Trophoblast cell (in vitro differentiated cells and primary cell): ENCODE measurements at regions not wholly inside any gene's neighbourhood (a gene's known extent, or its start where the extent isn't known, plus 50 kb on each side); places are given as distances from the start of the nearest gene placed in this dataset.

ENCODE experiments used
- DNase-seq, 2 donors: peaks; one replicate each; pipeline ENCODE4 v3.0.0-alpha.2; 2016
- H2AFZ ChIP-seq: 2 replicates; pipeline ENCODE4 v1.6.1; 2013; ENCODE audit warnings: low read length, moderate library complexity, mild to moderate bottlenecking; ENCODE audit not compliant: insufficient read depth, poor library complexity
- H2AK5ac ChIP-seq: 2 replicates; pipeline ENCODE4 v1.6.1; 2013; ENCODE audit warnings: mild to moderate bottlenecking, low read length
- H2BK120ac ChIP-seq: 2 replicates; pipeline ENCODE4 v1.6.1; 2013; ENCODE audit warnings: low read length, mild to moderate bottlenecking, moderate library complexity; ENCODE audit not compliant: insufficient read depth, poor library complexity
- H2BK12ac ChIP-seq: 2 replicates; pipeline ENCODE4 v1.6.1; 2013; ENCODE audit warnings: mild to moderate bottlenecking, low read length, moderate library complexity
- H2BK5ac ChIP-seq: 2 replicates; pipeline ENCODE4 v1.6.1; 2013; ENCODE audit warnings: low read length, low read depth, moderate library complexity, mild to moderate bottlenecking; ENCODE audit not compliant: poor library complexity
- H3K14ac ChIP-seq: 2 replicates; pipeline ENCODE4 v1.6.1; 2013; ENCODE audit warnings: mild to moderate bottlenecking, low read length
- H3K18ac ChIP-seq: 2 replicates; pipeline ENCODE4 v1.6.1; 2013; ENCODE audit warnings: mild to moderate bottlenecking, low read length
- H3K23ac ChIP-seq: 2 replicates; pipeline ENCODE4 v1.6.1; 2013; ENCODE audit warnings: low read length
- H3K27ac ChIP-seq: 2 replicates; pipeline ENCODE4 v1.5.1; 2013; ENCODE audit warnings: low read depth, mild to moderate bottlenecking, inconsistent platforms, low read length, moderate library complexity
- H3K27me3 ChIP-seq: 2 replicates; pipeline ENCODE4 v1.6.1; 2013; ENCODE audit warnings: inconsistent platforms, mild to moderate bottlenecking, low read length, moderate library complexity; ENCODE audit not compliant: insufficient read depth
- H3K36me3 ChIP-seq, 2 experiments: 1 replicate in 1 of 2; 2 replicates in 1 of 2; pipeline ENCODE4 v1.6.1; 2013; ENCODE audit warnings: low read length in 2 of 2, mild to moderate bottlenecking in 2 of 2, moderate library complexity in 1 of 2; ENCODE audit not compliant: insufficient read depth in 2 of 2, control insufficient read depth in 1 of 2
- H3K4ac ChIP-seq: 2 replicates; pipeline ENCODE4 v1.6.1; 2013; ENCODE audit warnings: low read depth, mild to moderate bottlenecking, low read length, moderate library complexity
- H3K4me1 ChIP-seq, 2 experiments: 1 replicate in 1 of 2; 2 replicates in 1 of 2; pipeline ENCODE4 v1.6.1; 2013; ENCODE audit warnings: low read length in 2 of 2, mild to moderate bottlenecking in 2 of 2, moderate library complexity in 1 of 2; ENCODE audit not compliant: insufficient read depth in 2 of 2, control insufficient read depth in 1 of 2
- H3K4me2 ChIP-seq: 2 replicates; pipeline ENCODE4 v1.6.1; 2013; ENCODE audit warnings: inconsistent platforms, mild to moderate bottlenecking, low read length, moderate library complexity
- H3K4me3 ChIP-seq: 2 replicates; pipeline ENCODE4 v1.5.1; 2013; ENCODE audit warnings: mild to moderate bottlenecking, low read depth, low read length, inconsistent platforms
- H3K79me1 ChIP-seq: one replicate; pipeline ENCODE4 v1.6.1; 2013; ENCODE audit warnings: low read length
- H3K79me2 ChIP-seq: 2 replicates; pipeline ENCODE4 v1.6.1; 2013; ENCODE audit warnings: low read length, mild to moderate bottlenecking; ENCODE audit not compliant: control insufficient read depth, insufficient read depth, poor library complexity
- H3K9ac ChIP-seq: 2 replicates; pipeline ENCODE4 v1.6.1; 2013; ENCODE audit warnings: mild to moderate bottlenecking, low read length
- H3K9me3 ChIP-seq: 2 replicates; pipeline ENCODE4 v1.6.1; 2013; ENCODE audit warnings: low read depth, mild to moderate bottlenecking, control low read depth, inconsistent platforms, low read length; ENCODE audit not compliant: insufficient read depth
- H4K12ac ChIP-seq: 2 replicates; pipeline ENCODE4 v1.6.1; 2013; ENCODE audit warnings: low read depth, mild to moderate bottlenecking, low read length, moderate library complexity
- H4K8ac ChIP-seq: 2 replicates; pipeline ENCODE4 v1.6.1; 2013; ENCODE audit warnings: low read depth, mild to moderate bottlenecking, low read length, moderate library complexity
- H4K91ac ChIP-seq: one replicate; pipeline ENCODE4 v1.6.1; 2013; ENCODE audit warnings: low read depth, mild to moderate bottlenecking, low read length, moderate library complexity
- WGBS: extraction: QIAGEN DNeasy Blood & Tissue Kit; methylation state at CpG from one replicate; pipeline ENCODE4 v1.1.7; 2013; ENCODE audit warnings: missing lambda C conversion rate; ENCODE audit not compliant: insufficient read length, insufficient coverage; ENCODE audit errors: extremely low coverage; 5-methylcytosine and 5-hydroxymethylcytosine counted together

GRCh38 chr7:49527182-49527581, 246.3 kb upstream of the VWC2 start:
- Histone ChIP-seq H3K4ac (no peak overlapping the region), H3K23ac (no peak overlapping the region), H3K36me3 (no peaks in the 10 kb centered on the region), H3K4me2 (no peak overlapping the region), H2BK12ac (no peak overlapping the region), H2AK5ac (no peak overlapping the region), H2BK5ac (no peak overlapping the region), H4K12ac (no peak overlapping the region), H3K4me1 (peaks cover 0 to 3% of the 10 kb centered on the region in 2 experiments), H4K91ac (no peak overlapping the region), H3K79me2 (no peaks in the 10 kb centered on the region), H3K9ac (no peak overlapping the region), H2AFZ (no peak overlapping the region), H3K79me1 (no peaks in the 10 kb centered on the region), H2BK120ac (no peak overlapping the region), H3K14ac (no peak overlapping the region), H4K8ac (no peak overlapping the region), H3K18ac (no peak overlapping the region), H3K4me3 (no peak overlapping the region), H3K9me3 (no peaks in the 10 kb centered on the region), H3K27ac (no peak overlapping the region), H3K27me3 (no peaks in the 10 kb centered on the region)
- DNase-seq, result no peak
- WGBS, result no CpG with 5 or more reads among the region's 1 CpG

GRCh38 chr7:49530481-49530880, 243.0 kb upstream of the VWC2 start:
- Histone ChIP-seq H4K12ac (no peak overlapping the region), H3K9ac (no peak overlapping the region), H2AK5ac (no peak overlapping the region), H2BK5ac (no peak overlapping the region), H4K91ac (no peak overlapping the region), H3K23ac (no peak overlapping the region), H3K27ac (no peak overlapping the region), H3K4me1 (no peaks in the 10 kb centered on the region), H2BK12ac (no peak overlapping the region), H3K14ac (no peak overlapping the region), H3K4me3 (no peak overlapping the region), H3K9me3 (no peaks in the 10 kb centered on the region), H3K4ac (no peak overlapping the region), H2BK120ac (no peak overlapping the region), H3K36me3 (no peaks in the 10 kb centered on the region), H3K4me2 (no peak overlapping the region), H4K8ac (no peak overlapping the region), H3K18ac (no peak overlapping the region), H3K27me3 (no peaks in the 10 kb centered on the region), H2AFZ (no peak overlapping the region), H3K79me1 (no peaks in the 10 kb centered on the region), H3K79me2 (no peaks in the 10 kb centered on the region)
- no peak for DNase-seq
- WGBS, result no CpG with 5 or more reads among the region's 1 CpG

GRCh38 chr7:49563693-49564378, 209.6 kb upstream of the VWC2 start:
- peak overlapping the region; percentile 1 for H4K8ac ChIP-seq

GRCh38 chr7:49564379-49564714, 209.1 kb upstream of the VWC2 start:
- no CpG with 5 or more reads among the region's 2 CpGs for WGBS
- no peak overlapping the region for H4K12ac ChIP-seq
- H4K8ac ChIP-seq, result no peak overlapping the region
- no peak overlapping the region for H3K4me3 ChIP-seq
- H3K4ac ChIP-seq, result no peak overlapping the region
- H4K91ac ChIP-seq, result peak overlapping the region; percentile 58
- peak overlapping the region; percentile 44 for H2BK12ac ChIP-seq
- no peaks in the 10 kb centered on the region for H3K27me3 ChIP-seq
- H3K14ac ChIP-seq, result no peak overlapping the region
- peaks cover 2% of the 10 kb centered on the region for H3K9me3 ChIP-seq
- H3K9ac ChIP-seq, result no peak overlapping the region
- H3K79me1 ChIP-seq, result peaks cover 5% of the 10 kb centered on the region
- no peak overlapping the region for H2AK5ac ChIP-seq
- H3K79me2 ChIP-seq, result peaks cover 2% of the 10 kb centered on the region
- H3K4me2 ChIP-seq, result peak overlapping the region; percentile 52
- H2BK5ac ChIP-seq, result peak overlapping the region; percentile 76
- H2BK120ac ChIP-seq, result peak overlapping the region; percentile 82
- H3K27ac ChIP-seq, result peak overlapping the region; percentile 35
- H2AFZ ChIP-seq, result no peak overlapping the region
- no peak overlapping the region for H3K23ac ChIP-seq
- peaks cover 10% of the 10 kb centered on the region in 2 experiments for H3K4me1 ChIP-seq
- no peaks in the 10 kb centered on the region for H3K36me3 ChIP-seq
- peak; percentile 36 to 49 for DNase-seq
- no peak overlapping the region for H3K18ac ChIP-seq

More at GRCh38 chr7:49563693-49564378, 209.6 kb upstream of the VWC2 start:
- WGBS, result no CpG with 5 or more reads among the region's 8 CpGs
- Histone ChIP-seq H3K23ac (no peak overlapping the region), H2BK120ac (peak overlapping the region; percentile 82), H3K9ac (no peak overlapping the region), H2AK5ac (peak overlapping the region; percentile 3), H3K4ac (no peak overlapping the region), H3K27ac (peak overlapping the region; percentile 35), H3K9me3 (peaks cover 2% of the 10 kb centered on the region), H3K4me3 (no peak overlapping the region), H2BK12ac (peak overlapping the region; percentile 44), H2AFZ (no peak overlapping the region), H2BK5ac (peak overlapping the region; percentile 76), H3K4me2 (peak overlapping the region; percentile 52), H3K27me3 (no peaks in the 10 kb centered on the region), H3K79me2 (peaks cover 2% of the 10 kb centered on the region), H4K91ac (peak overlapping the region; percentile 58), H3K36me3 (no peaks in the 10 kb centered on the region), H3K14ac (peak overlapping the region; percentile 33), H3K4me1 (peaks cover 10% of the 10 kb centered on the region in 2 experiments), H3K18ac (peak overlapping the region; percentile 22), H3K79me1 (peaks cover 5% of the 10 kb centered on the region), H4K12ac (no peak overlapping the region)
- DNase-seq, result no peak
